Loucy (cell line): ENCODE measurements at regions not wholly inside any gene's neighbourhood (a gene's known extent, or its start where the extent isn't known, plus 50 kb on each side); places are given as distances from the start of the nearest gene placed in this dataset.

ENCODE experiments used
- EZH2phosphoT487 ChIP-seq: fragments of 200-600 bp; IDR thresholded peaks from 2 replicates; pipeline ENCODE4 v1.6.1; 2018; ENCODE audit warnings: antibody characterized with exemption, mild to moderate bottlenecking, moderate library complexity, borderline replicate concordance
- TF ChIP-seq, protein P1 (sequence below): fragments of 200-600 bp; sonication (generic); conservative IDR thresholded peaks from 2 replicates; pipeline ENCODE4 v1.5.1; 2014; ENCODE audit warnings: mild to moderate bottlenecking, antibody characterized with exemption, low read length

DNA sequence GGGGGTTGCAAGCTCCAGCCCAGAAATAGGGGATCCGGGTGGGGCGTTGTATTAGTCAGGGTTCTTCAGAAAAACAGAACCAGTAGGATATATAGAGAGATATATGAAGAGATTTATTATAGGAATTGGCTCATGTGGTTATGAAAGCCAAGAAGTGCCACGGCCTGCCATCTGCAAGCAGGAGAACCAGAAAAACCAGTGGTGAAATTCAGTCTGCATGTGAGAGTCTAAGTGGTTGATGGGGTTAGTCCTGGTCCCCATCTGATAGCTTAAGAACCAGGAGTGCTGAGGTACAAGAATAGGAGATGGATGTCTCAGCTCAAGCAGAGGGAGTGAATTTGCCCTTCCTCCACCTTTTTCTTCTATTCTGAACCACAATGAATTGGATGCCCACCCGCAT lies 123.4 kb upstream of the APC start:
- TF ChIP-seq, protein P1, sequence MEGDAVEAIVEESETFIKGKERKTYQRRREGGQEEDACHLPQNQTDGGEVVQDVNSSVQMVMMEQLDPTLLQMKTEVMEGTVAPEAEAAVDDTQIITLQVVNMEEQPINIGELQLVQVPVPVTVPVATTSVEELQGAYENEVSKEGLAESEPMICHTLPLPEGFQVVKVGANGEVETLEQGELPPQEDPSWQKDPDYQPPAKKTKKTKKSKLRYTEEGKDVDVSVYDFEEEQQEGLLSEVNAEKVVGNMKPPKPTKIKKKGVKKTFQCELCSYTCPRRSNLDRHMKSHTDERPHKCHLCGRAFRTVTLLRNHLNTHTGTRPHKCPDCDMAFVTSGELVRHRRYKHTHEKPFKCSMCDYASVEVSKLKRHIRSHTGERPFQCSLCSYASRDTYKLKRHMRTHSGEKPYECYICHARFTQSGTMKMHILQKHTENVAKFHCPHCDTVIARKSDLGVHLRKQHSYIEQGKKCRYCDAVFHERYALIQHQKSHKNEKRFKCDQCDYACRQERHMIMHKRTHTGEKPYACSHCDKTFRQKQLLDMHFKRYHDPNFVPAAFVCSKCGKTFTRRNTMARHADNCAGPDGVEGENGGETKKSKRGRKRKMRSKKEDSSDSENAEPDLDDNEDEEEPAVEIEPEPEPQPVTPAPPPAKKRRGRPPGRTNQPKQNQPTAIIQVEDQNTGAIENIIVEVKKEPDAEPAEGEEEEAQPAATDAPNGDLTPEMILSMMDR: no peak
- TF ChIP-seq EZH2phosphoT487: no peak
